Activated CD4-positive, CD25-positive, alpha-beta regulatory T cell treated with anti-CD3 and anti-CD28 coated beads, Interleukin-2, amount 50 U/mL, for 24 hours (primary cell): ENCODE measurements at regions not wholly inside any gene's neighbourhood (a gene's known extent, or its start where the extent isn't known, plus 50 kb on each side); places are given as distances from the start of the nearest gene placed in this dataset.
"Not testable (repeated sequence)": the region's sequence is repeated elsewhere in the genome, so short reads cannot be mapped to it uniquely, and the experiment has no call there.

Experiments
- ATAC-seq, 2 donors: fragments of 150-1000 bp; cut with Tn5 transposase; one replicate each; pipeline ENCODE4 v1.10.0; 2021; ENCODE audit warnings: mild to moderate bottlenecking in 1 of 2, moderate library complexity in 1 of 2

GRCh38 chrX:38943120-38943519 is 141.9 kb downstream of the MID1IP1 start:
- ATAC-seq, result no peak

- no peak for ATAC-seq
Observed at GRCh38 chrX:38948046-38948445, 146.8 kb downstream of the MID1IP1 start.

- no peak for ATAC-seq
Observed at GRCh38 chrX:38954520-38954919, 153.3 kb downstream of the MID1IP1 start.

DNA sequence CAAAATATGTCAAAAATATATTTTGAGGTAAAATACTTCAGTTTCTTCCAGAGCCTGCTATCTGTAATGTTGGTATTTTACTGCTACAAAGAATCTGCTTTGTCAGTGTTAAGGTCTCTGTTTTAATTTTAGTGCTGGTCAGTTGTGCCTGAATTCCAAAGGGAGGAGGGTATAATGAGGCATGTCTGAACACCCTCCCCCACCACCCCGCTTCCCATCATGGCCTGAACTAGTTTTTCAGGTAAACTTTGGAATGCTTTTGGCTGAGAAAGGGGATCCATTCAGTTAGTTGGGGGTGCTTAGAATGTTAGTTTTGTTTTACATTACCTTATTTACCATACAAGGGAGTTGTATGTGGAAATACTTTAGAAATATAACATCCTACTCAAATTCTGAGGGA is 158.5 kb downstream of the MID1IP1 start:
- no peak for ATAC-seq

GRCh38 chrX:38960137-38960536 is 158.9 kb downstream of the MID1IP1 start:
- no peak for ATAC-seq

DNA sequence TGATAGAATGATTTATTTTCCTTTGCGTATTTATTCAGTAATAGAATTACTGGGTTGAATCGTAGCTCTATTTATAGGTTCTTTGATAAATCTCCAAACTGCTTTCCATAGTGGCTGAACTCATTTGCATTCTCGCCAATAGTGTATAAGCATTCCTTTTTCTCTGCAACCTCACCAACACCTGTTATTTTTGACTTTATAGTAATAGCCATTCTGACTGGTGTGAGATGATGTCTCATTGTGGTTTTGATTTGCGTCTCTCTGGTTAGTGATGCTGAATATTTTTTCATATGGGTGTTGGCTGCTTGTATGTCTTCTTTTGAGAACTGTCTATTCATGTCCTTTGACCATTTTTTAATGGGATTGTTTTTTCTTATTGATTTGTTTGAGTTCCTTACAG is 160.7 kb downstream of the MID1IP1 start:
- ATAC-seq, result no peak

DNA sequence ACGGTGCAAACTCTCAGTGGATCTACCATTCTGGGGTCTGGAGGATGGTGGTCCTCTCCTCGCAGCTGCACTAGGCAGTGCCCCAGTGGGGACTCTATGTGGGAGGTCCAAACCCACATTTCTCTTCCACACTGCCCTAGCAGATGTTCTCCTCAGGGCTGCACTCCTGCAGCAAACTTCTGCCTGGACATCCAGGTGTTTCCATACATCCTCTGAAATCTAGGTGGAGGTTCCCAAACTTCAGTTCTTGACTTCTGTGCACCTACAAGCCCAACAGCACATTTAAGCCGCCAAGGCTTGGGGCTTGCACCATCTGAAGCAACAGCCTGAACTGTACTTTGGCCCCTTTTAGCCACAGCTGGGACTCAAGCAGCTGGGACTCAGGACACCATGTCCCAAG is 162.0 kb downstream of the MID1IP1 start:
- not testable (repeated sequence) for ATAC-seq

DNA sequence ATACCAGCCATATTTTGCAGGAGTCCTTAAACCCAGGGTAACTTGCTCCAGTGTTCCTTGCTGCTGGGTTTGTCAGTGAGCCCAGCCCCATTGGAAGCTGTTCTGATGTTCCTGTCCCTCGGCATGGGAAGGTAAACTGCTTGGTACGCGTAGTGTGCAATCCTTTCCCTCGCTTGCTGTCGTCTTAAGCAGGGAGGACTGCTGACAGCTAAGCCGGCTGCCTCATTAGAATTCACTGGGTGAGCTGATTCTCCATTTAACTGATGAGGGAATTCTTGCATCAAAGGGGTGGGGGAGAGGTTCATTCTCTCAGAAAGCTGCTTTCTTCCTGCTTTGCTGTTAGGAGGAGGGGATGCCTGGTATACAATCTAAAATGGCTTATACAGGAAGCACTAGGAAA is 164.6 kb downstream of the MID1IP1 start:
- ATAC-seq, result no peak

- ATAC-seq, result no peak
Observed at GRCh38 chrX:38968344-38969216, 167.3 kb downstream of the MID1IP1 start.

DNA sequence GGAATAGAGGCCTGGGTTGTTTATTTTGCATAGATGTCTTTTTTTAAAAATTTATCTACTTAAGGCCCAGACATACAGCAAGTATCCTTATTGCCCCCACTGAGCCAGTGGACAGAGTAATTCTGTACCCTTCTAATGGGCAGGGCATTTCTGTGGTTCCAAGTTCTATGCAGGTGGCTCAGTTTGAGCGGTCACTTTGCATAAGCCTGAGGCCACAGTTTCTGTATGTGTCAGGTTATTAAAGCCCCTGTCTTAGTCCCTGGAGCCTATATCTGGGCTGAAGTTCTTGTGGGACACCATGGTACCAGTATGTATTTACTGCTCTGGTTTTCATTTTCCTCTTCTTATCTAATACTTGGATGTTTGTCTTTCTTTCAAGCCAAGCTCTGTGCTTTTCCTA is 168.8 kb downstream of the MID1IP1 start:
- no peak for ATAC-seq

DNA sequence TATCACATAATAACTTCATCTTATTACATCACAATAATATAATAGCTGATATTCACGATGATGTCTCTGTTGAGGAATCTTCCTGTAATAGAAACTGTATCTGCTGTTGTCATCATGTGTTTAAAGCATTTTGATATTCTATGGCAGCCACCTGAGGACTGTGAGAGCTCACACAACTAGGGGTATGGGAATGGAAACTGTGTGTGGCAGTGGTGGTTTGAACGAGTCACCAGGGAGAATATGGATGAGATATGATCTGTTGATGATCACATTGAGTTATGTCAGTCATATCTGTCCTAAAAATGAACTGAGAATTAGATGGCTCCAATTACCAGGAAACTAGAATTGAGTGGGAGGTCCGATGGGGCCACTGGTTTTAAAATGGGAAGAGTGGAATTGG is 169.6 kb downstream of the MID1IP1 start:
- peak in 1 of 2 donors; percentile 30 for ATAC-seq

DNA sequence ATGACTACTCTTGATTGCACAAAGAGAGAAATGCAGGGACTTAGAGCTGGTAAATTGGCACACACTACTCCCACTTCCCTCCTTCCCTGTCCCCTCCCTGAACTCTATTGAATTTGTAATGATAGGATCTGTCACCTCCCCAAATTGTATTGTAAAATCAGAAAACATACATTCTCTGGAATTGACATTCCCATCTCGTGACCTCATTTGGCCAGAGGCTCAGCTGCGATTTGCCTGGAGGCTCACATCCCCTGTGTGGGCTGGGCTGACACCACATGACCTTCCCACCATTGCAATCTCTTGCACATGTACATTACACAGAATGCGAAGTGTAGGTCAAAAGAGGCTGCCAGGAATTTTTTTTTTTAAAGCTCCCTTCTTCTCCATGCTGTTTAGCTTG is 172.1 kb downstream of the MID1IP1 start:
- no peak for ATAC-seq

GRCh38 chrX:38974542-38974941 is 173.3 kb downstream of the MID1IP1 start:
- no peak for ATAC-seq

- ATAC-seq, result no peak
Observed at GRCh38 chrX:38975368-38975942, 174.2 kb downstream of the MID1IP1 start.

DNA sequence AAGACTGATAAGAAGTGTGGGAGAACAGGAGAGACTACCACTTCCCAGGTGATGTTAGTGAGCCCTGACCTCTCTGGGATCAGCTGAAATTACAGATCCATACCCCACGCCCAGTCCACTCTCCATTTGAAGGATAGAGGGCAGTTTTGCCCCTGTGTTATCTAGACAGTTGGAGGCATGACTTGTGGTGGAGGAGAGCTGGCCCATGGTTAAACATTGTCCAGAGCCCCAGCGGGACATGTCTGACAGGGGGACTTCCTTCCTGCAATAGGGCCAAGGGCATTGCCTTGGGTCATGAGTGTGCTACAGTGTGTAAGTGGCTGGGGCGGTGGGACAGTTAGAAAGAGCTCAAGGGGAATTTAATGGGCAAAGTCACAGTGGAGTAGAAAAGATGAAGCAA is 181.1 kb downstream of the MID1IP1 start:
- no peak for ATAC-seq

DNA sequence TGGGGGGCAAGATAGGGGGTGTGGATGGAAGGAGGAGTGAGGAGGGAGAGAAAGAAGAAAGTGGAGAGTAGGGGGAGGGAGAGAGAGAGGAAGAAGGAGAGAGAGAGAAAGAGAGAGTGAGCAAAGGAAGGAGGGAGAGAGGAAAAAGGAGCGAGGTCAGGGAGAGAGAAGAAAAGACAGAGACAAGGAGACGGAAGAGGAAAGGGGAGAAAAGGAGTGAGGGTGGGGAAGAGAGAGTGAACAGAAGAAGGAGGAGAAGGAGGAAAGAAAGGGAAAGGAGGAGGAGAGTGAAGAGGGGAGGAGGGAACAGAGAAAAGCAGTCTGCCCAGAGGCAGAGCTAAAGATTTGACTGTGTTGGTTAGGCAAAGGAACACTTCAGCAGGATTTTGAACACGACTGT is 181.6 kb downstream of the MID1IP1 start:
- no peak for ATAC-seq

DNA sequence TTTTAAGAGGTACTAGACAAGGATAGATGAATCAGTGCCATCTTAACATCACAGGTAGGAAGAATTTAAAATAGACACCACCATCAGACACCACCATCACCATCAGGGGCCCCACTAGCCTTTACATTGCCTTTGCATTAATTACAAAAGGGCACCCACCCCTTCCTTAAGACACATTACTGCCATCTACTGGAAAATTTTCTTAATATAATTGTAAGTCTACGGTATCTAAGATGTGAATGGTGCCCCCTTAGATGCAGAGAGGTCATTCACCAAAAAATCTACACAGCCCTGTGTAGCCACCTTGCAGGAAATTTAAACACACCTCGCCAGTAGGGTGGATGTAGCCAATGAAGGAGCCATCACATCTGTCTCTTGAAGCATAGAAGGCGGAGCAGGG is 184.1 kb downstream of the MID1IP1 start:
- ATAC-seq, result no peak

DNA sequence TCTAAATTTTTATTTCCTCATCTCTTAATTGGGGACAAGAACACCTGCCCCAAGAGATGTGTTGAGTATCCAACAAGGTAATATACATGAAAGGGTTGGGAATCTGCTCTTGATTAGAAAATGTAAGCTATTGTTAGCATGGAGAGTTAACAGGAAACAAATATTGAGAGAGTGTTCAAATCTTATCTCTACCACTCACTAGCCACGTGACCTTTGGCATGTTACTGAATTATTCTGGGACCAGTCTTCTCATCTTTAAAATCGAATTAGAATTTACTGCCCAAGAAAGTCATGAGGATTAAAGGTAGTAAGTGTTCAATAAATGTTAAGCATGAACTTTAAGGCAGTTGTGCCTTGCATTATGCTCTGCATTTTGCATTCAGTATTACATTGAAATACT is 184.7 kb downstream of the MID1IP1 start:
- ATAC-seq, result no peak

- ATAC-seq, result no peak
Observed at GRCh38 chrX:38986586-38986985, 185.3 kb downstream of the MID1IP1 start.

- ATAC-seq, result no peak
Observed at GRCh38 chrX:38987198-38987651, 186.0 kb downstream of the MID1IP1 start.

DNA sequence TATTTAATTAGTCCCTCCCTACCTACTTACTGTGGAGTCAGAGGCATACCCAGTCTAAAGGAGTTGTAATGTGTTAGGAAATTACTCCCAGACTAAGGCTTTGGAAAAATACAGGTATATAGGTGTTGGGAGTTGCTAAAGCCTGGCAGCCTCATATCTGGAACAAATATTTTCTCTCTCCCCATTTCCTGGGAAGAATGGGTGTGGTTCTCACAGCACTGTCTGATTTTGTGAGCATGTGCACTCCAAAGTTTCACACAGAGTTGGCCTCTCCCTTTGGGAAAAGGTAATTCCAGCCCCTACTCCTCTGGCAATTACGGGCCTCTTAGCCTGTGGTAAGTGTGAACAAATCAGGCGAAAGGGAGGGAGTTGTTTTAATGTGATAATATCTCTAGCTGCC is 187.0 kb downstream of the MID1IP1 start:
- ATAC-seq, result no peak

DNA sequence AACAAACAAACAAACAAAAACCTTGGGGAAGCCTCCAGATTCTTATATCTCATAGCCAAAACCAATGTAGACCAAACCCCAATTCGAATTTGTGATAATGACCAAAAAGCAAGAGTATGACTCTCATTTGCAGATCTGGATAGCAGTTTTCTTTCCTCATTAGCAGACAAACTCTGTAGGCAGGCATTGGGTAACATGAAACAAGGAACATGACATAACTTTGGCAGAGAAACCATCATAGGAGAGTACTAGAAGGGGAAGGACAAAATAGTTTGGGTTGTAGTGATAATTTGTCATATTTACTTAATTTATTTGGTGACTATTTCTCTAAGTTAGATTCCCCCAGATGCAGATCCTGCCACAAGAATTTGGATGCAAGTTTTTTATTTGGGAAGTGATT is 187.8 kb downstream of the MID1IP1 start:
- ATAC-seq, result no peak

GRCh38 chrX:38991656-38992440 is 190.6 kb downstream of the MID1IP1 start:
- ATAC-seq, result no peak
